Peyer's patch (tissue), 4 donors: ENCODE measurements at regions not wholly inside any gene's neighbourhood (a gene's known extent, or its start where the extent isn't known, plus 50 kb on each side); places are given as distances from the start of the nearest gene placed in this dataset.
"Not testable (repeated sequence)": the region's sequence is repeated elsewhere in the genome, so short reads cannot be mapped to it uniquely, and the experiment has no call there.

ENCODE experiments used
- DNase-seq, 3 donors: peaks; one replicate each; pipeline ENCODE4 v3.0.0-alpha.2; 2017 to 2019
- H3K27ac ChIP-seq, 4 donors: fragments of 200-600 bp; sonication (generic); one replicate each; pipeline ENCODE4 v1.5.1; 2016 to 2019
- H3K27me3 ChIP-seq, 2 donors: fragments of 200-600 bp; sonication (generic); one replicate each; pipeline ENCODE4 v1.5.1; 2019
- H3K36me3 ChIP-seq, 3 donors: fragments of 200-600 bp; sonication (generic); one replicate each; pipeline ENCODE4 v1.5.1; 2016 to 2019
- H3K4me1 ChIP-seq, 4 donors: fragments of 200-600 bp; sonication (generic); one replicate each; pipeline ENCODE4 v1.5.1; 2016 to 2019
- H3K4me3 ChIP-seq, 4 donors: fragments of 200-600 bp; sonication (generic); 1 replicate in 3 of 4; 2 replicates in 1 of 4; pipeline ENCODE4 v1.5.1; 2016 to 2019; ENCODE audit warnings: mild to moderate bottlenecking in 1 of 4
- H3K9me3 ChIP-seq, 4 donors: fragments of 200-600 bp; sonication (generic); one replicate each; pipeline ENCODE4 v1.5.1; 2016 to 2019; ENCODE audit warnings: mild to moderate bottlenecking in 1 of 4
- CTCF ChIP-seq, 6 experiments: fragments of 450-650 bp in 4 of 6; fragments of 200-600 bp in 2 of 6; sonication (generic) in 1 of 6; IDR thresholded peaks; one replicate each; pipeline ENCODE4 v1.5.1; 2017 to 2019; ENCODE audit warnings: antibody characterized with exemption in 6 of 6, mild to moderate bottlenecking in 3 of 6, moderate library complexity in 1 of 6
- POLR2A ChIP-seq, 2 donors: fragments of 450-650 bp; IDR thresholded peaks; one replicate each; pipeline ENCODE4 v1.5.1; 2017; ENCODE audit warnings: antibody characterized with exemption in 2 of 2, mild to moderate bottlenecking in 2 of 2, moderate library complexity in 2 of 2

GRCh38 chr7:86437951-86438450 lies 205.7 kb upstream of the GRM3 start:
- TF ChIP-seq CTCF (IDR thresholded peaks at IDR 0.05) (no peak), POLR2A (IDR thresholded peaks at IDR 0.05) (no peak)
- H3K36me3 ChIP-seq = no peaks in the 10 kb centered on the region

GRCh38 chr7:86431761-86432160 lies 211.9 kb upstream of the GRM3 start:
- no peak for DNase-seq
- no peaks in the 10 kb centered on the region for H3K4me1 ChIP-seq
- no peak overlapping the region for H3K4me3 ChIP-seq
- TF ChIP-seq POLR2A (IDR thresholded peaks at IDR 0.05) = no peak
- no peak for TF ChIP-seq CTCF (IDR thresholded peaks at IDR 0.05)
- no peaks in the 10 kb centered on the region for H3K36me3 ChIP-seq
- H3K9me3 ChIP-seq = no peaks in the 10 kb centered on the region
- H3K27ac ChIP-seq = no peak overlapping the region
- H3K27me3 ChIP-seq = no peaks in the 10 kb centered on the region

More at GRCh38 chr7:86437951-86438450, 205.7 kb upstream of the GRM3 start:
- DNase-seq = no peak
- no peaks in the 10 kb centered on the region for H3K4me1 ChIP-seq
- no peak overlapping the region for H3K27ac ChIP-seq
- no peaks in the 10 kb centered on the region for H3K27me3 ChIP-seq
- H3K4me3 ChIP-seq = no peak overlapping the region
- H3K9me3 ChIP-seq = no peaks in the 10 kb centered on the region

- TF ChIP-seq CTCF (IDR thresholded peaks at IDR 0.05) (no peak), POLR2A (IDR thresholded peaks at IDR 0.05) (no peak)
- DNase-seq = no peak
- Histone ChIP-seq H3K4me1 (no peaks in the 10 kb centered on the region), H3K27me3 (no peaks in the 10 kb centered on the region), H3K4me3 (no peak overlapping the region), H3K9me3 (peaks cover 0 to 6% (median 0%) of the 10 kb centered on the region in 4 donors), H3K27ac (no peak overlapping the region), H3K36me3 (no peaks in the 10 kb centered on the region)
Measured at GRCh38 chr7:86411814-86412213, 231.9 kb upstream of the GRM3 start.

GRCh38 chr7:86407291-86407690 lies 236.4 kb upstream of the GRM3 start:
- Histone ChIP-seq H3K36me3 (no peaks in the 10 kb centered on the region), H3K4me1 (no peaks in the 10 kb centered on the region), H3K27me3 (no peaks in the 10 kb centered on the region), H3K9me3 (no peaks in the 10 kb centered on the region), H3K27ac (no peak overlapping the region), H3K4me3 (no peak overlapping the region)
- no peak for TF ChIP-seq CTCF (IDR thresholded peaks at IDR 0.05)
- no peak for TF ChIP-seq POLR2A (IDR thresholded peaks at IDR 0.05)
- no peak for DNase-seq

- Histone ChIP-seq H3K4me3 (no peak overlapping the region), H3K36me3 (no peaks in the 10 kb centered on the region), H3K27me3 (no peaks in the 10 kb centered on the region), H3K9me3 (no peaks in the 10 kb centered on the region), H3K27ac (no peak overlapping the region), H3K4me1 (no peaks in the 10 kb centered on the region)
- TF ChIP-seq CTCF (IDR thresholded peaks at IDR 0.05) = no peak
- no peak for TF ChIP-seq POLR2A (IDR thresholded peaks at IDR 0.05)
- no peak for DNase-seq
Measured at GRCh38 chr7:86391813-86392212, 251.9 kb upstream of the GRM3 start.

GRCh38 chr7:86375602-86376001 lies 268.1 kb upstream of the GRM3 start:
- not testable (repeated sequence) for H3K4me1 ChIP-seq, H3K27ac ChIP-seq, H3K9me3 ChIP-seq, DNase-seq, H3K27me3 ChIP-seq, H3K36me3 ChIP-seq, H3K4me3 ChIP-seq
